ENCODE measurements at regions not wholly inside any gene's neighbourhood (a gene's known extent, or its start where the extent isn't known, plus 50 kb on each side); places are given as distances from the start of the nearest gene placed in this dataset.
"Not testable (repeated sequence)": the region's sequence is repeated elsewhere in the genome, so short reads cannot be mapped to it uniquely, and the experiment has no call there.

GRCh38 chr2:15748736-15749323 lies 157.2 kb downstream of the DDX1 start:
- no peak for DNase-seq (ENCODE audit: low read depth, low spot score)
- H3K27ac ChIP-seq = no peak overlapping the region

DNA sequence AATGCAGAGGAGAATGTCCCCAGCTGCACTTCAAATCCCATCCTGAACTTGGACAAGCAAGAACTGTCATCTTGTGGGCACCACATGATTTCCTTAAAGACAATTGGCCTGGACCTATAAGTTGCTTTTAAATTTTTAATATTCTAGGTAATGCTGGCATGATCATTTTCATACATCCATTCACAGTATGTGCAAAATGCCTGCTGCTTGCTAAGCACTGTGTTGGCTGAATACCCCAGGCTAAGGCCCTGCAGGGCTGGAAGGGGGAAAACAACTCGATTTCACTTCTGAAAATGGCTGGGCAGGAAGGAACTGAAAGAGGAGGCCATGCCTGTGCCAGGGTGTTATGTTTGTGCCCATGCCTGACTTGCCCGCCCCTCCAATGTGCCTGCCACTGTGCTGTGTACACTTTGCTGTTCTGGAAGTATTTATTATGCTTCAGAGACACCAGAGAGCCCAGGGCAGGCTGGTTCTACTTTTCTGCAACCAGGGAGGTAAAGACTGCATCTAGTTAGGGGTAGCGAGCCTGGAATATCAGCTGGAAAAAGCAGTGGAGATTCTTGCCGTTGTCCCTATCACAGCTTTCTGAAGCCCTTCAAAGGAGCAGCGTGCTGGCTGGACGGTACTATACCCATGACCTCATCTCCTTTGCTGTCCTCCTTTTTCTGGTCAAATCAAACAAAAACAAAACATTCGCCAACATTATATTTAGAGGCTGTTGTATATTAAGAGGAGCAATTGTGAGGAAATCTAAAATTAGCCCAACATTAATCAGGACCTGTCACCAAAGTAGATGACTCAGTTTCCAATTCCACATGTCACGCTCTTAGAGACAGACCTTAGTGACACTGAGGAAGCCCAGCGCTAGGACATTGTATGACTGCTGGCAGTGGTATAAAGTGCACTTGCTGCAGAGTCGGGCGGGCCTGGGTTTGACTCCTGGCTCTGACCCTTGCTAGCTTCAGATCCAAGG lies 158.1 kb downstream of the DDX1 start:
- no peak overlapping the region for H3K27ac ChIP-seq
- DNase-seq (ENCODE audit: low read depth, low spot score) = no peak

DNA sequence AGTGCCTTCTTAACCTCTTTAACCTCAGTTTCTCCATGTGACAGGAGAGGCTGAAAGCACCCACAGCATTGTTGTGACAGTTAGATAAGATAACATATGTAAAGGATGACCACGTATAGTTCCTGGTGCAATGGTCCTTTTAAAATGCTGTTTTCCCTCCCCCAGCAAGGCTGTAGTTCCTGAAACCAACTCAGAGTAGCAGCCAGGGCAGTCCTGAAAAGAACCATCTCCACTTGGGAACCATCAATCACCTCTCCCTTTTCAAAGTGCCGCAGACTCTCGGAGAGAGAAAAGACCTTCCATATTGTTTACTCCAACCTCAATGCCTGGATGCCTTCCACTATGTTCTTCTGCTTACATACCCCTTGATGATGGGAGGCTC lies 158.8 kb downstream of the DDX1 start:
- no peak for DNase-seq (ENCODE audit: low read depth, low spot score)
- no peak overlapping the region for H3K27ac ChIP-seq

DNA sequence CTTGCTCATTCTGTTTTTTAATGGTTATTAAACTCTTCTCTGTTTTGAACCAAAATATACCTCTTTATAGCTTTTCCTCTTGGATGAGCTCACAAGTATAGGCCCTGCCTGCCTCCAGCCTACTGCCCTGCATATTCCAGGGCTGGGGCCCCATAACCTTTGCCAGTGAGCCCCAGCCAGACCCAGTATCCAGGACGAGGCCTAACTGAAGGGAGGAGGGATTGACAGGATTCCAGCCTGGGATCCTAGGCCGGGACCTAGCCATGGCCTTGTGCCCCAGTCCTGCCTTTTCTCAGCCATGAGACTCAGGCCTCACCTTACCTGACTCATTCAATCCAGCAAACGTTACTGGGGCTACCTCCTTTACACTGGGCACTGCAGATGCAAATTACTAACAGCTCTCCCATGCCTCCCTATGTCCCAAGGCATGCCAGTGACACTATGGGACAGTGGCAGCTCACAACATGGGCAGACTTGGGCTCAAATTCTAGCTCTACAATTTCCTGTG lies 159.2 kb downstream of the DDX1 start:
- DNase-seq (ENCODE audit: low read depth, low spot score) = no peak
- H3K27ac ChIP-seq = no peak overlapping the region

GRCh38 chr2:15751477-15751876 lies 159.8 kb downstream of the DDX1 start:
- no peak for DNase-seq (ENCODE audit: low read depth, low spot score)
- H3K27ac ChIP-seq = no peak overlapping the region

DNA sequence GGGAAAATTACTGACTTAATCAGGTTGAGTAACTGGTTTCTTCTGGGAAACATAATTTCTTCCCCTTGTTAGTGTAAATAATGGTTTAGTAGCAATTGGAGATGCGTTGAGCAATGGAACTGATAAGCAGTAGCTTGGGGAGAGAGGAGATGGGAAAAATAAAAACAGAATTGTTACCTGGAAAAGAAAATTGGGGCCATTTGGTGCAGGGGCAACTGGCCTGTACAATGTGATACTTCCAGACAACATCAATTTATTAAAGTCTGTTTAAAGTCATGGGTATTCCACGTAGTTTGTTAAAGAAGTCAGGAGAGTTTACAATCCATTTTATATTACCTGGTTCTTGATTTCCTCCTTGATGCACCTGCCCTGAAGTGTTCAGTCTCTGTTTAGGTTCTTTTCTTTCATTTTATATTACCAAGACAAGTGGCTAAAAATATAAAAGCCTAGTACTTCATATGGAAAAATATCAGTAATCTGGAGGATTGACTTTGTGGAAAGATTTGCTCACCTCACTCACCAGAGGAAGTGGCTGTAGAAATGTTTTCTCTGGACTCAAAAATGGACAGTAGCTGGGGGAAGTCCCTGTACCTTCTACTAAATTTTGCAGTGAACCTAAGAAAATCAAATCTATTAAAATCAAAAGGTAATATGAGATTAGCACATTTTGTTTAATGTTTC lies 161.0 kb downstream of the DDX1 start:
- H3K27ac ChIP-seq = no peak overlapping the region
- DNase-seq (ENCODE audit: low read depth, low spot score) = no peak

DNA sequence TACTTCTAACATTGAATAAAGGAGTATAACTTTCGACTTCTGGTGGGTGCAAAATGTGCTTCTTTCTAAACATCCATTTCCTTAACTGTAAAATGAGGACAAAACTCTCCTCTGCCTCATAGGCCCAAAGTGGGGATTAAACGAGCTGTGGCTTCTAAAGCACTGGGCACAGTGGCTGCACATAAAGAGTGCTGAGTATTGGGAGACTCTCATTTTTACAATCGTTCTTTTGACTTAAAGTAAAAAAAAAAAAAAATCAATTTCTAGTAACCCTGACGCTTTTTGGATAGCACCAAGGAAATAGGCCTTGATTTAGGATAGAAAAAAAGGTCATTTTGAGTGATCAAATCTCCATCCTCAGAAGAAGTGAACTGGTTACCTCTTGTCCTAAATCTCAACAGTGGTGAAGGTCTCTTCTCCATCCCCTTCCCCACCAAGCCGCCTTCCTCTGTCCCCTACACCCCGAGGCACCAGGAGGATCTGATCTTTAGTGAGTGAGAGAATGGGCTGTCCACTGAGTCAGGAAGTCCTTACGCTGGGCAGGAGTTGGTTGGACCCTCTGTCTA lies 161.6 kb downstream of the DDX1 start:
- DNase-seq (ENCODE audit: low read depth, low spot score) = no peak
- H3K27ac ChIP-seq = no peak overlapping the region

- DNase-seq (ENCODE audit: low read depth, low spot score) = no peak
- H3K27ac ChIP-seq = no peak overlapping the region
Observed at GRCh38 chr2:15753811-15754702, 162.4 kb downstream of the DDX1 start.

DNA sequence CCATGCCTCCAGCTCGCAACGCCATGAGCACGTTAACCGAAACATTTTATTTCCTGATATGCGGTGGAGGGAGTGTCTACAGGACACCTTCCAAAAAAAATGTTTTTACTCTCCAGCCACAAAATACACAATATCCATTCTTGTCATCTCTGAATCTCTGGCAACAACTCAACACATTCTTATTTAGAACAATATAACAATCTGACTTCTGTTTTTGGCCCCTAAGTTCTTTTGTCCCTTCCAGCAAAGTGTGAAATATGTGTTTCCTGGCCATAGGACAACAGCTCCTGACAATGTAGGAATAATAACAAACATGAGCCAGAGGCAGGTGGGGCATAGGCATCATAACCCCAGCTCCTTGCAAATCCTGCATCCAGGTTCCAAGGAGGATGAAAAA lies 163.0 kb downstream of the DDX1 start:
- DNase-seq (ENCODE audit: low read depth, low spot score) = no peak
- no peak overlapping the region for H3K27ac ChIP-seq

GRCh38 chr2:15755528-15755927 lies 163.9 kb downstream of the DDX1 start:
- no peak overlapping the region for H3K27ac ChIP-seq
- no peak for DNase-seq (ENCODE audit: low read depth, low spot score)

GRCh38 chr2:15756011-15756550 lies 164.4 kb downstream of the DDX1 start:
- no peak for DNase-seq (ENCODE audit: low read depth, low spot score)
- no peak overlapping the region for H3K27ac ChIP-seq

DNA sequence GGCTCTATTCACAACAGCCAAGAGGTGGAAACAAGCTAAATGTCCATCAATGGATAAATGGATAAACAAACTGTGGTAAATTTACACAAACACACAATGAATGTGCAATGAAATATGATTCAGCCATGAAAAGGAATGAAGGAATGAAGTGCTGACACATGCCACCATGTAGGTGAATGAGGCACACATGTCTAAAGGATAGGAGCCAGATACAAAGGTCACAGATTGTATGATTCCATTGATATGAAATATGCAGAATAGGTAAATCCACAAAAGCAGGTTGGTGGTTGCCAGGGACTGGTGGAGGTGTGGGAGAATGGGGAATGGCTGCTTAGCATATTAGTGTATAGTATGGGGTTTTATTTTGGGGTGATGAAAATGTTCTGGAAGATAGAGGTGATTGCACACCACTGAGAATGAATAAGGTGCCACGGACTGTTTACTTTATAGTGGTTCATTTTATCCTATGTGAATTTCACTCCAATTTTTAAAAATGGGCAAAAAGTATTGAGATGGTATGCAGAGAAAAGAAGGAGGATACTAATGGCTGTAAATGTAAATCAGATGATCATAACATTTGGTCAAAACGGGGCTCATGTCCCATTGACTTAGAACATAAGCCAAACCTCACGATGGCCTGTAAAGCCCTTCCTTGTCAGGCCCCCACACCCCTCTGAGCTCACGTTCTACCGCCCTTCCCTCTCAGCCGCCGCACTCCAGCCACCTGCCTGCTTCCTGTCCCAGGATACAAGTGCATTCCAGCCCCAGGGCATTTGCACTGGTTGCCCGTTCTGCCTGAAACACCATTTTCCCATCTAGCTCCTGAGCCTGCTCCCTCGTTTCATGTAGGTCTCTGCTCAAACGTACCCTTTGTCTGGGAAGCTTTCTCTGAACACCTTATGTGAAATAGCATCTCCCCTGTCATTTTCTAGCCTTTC lies 165.5 kb downstream of the DDX1 start:
- H3K27ac ChIP-seq = no peak overlapping the region
- DNase-seq (ENCODE audit: low read depth, low spot score) = no peak

DNA sequence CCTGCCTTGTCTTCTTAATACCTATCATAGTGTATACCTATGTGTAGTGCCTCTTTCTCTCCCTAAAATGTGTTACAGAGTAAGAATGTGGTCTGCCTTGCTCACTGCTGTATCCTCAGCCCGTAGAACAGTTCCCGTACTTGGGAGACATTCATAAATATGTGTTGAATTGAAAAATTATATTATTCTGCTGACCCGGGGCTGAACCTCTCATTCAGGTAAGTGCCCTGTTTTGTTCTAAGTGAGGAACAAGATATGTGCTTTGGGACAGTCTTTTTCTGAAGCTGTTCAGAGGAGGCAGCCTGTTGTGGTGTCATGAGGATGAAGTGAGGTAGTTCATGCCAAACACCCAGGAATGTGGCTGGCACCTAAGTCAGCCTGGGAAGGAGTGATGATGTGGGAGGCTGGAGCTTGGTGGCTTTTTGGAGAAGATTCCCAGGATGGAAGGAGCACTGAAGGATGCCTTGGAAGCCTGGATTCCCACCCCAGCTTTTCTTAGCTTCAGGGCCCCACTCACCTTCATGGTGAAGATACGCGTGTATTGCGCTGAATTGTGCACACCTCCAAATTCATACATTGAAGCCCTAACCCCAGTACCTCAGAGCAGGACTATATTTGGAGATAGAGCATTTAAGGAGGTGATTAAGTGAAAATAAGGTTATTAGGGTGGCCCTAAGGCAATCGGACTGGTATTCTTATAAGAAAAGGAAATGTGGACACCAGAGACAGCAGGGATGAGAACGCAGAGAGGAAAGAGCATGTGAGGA lies 166.3 kb downstream of the DDX1 start:
- H3K27ac ChIP-seq = no peak overlapping the region
- no peak for DNase-seq (ENCODE audit: low read depth, low spot score)

- H3K27ac ChIP-seq = no peak overlapping the region
- DNase-seq (ENCODE audit: low read depth, low spot score) = no peak
Observed at GRCh38 chr2:15758848-15759247, 167.2 kb downstream of the DDX1 start.

DNA sequence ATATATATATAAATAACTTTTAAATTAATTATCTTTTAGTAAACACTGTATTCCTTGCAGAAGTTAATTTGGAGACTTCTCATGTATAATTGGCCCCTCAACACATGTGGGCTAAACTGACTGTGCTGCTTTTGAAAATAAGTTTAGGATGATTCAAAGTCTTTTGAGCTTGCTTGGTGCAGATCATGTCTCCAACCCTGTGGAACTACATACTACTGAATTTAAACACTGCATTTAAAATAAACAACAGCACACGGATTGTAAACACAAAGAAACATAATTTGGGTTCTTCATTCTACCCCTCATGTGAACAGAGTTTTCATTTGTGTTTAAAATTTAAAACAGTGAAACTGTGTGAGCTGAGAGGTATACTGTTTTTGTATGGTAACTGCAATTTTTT lies 167.7 kb downstream of the DDX1 start:
- no peak for DNase-seq (ENCODE audit: low read depth, low spot score)

GRCh38 chr2:15759791-15760190 lies 168.1 kb downstream of the DDX1 start:
- not testable (repeated sequence) for DNase-seq (ENCODE audit: low read depth, low spot score)

More for the DNA sequence above, 167.7 kb downstream of the DDX1 start:
- no peak overlapping the region for H3K27ac ChIP-seq

GRCh38 chr2:15760232-15760910 lies 168.7 kb downstream of the DDX1 start:
- DNase-seq (ENCODE audit: low read depth, low spot score) = no peak
- no peak overlapping the region for H3K27ac ChIP-seq

More at GRCh38 chr2:15759791-15760190, 168.1 kb downstream of the DDX1 start:
- not testable (repeated sequence) for H3K27ac ChIP-seq
